ENCODE measurements at regions not wholly inside any gene's neighbourhood (a gene's known extent, or its start where the extent isn't known, plus 50 kb on each side); places are given as distances from the start of the nearest gene placed in this dataset.

DNA sequence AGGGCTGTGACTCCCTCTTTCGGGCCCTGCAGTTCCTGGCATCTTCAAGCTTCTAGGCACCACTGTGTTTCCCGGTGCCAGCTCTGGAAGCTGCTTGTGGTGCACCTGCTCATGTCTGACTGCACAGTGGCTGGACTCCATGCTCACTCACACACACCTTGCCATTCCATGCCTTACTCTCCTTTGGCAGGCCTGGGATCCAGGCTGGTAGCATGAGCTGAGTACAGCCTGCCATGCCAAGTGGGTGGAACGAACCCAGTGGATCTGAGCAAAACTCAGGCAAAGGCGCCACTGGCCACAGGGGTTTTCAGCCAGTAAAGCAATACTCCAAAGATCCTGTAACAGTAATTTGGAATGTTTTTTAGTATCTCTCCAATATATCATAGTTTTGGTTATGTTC is 902.7 kb upstream of the USP15 start:
- no peak for DNase-seq

DNA sequence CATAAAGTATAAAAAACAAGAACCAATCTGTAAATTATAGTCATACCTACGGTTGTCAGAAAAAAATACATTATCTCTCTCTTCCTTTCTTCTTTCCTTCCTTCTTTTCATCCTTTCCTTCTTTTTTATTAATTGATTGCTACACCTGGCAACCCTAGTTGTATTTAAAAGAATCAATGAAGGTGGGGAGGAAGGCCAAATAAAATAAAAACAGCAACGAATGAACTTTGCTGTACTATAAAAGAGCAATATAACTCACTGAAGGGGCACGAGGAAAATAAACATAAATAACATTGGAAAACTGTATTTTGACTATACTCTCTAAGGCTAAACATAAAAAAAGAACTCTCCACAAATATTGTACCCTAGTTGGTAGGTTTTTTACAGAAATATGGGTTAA is 898.2 kb upstream of the USP15 start:
- DNase-seq = no peak

DNA sequence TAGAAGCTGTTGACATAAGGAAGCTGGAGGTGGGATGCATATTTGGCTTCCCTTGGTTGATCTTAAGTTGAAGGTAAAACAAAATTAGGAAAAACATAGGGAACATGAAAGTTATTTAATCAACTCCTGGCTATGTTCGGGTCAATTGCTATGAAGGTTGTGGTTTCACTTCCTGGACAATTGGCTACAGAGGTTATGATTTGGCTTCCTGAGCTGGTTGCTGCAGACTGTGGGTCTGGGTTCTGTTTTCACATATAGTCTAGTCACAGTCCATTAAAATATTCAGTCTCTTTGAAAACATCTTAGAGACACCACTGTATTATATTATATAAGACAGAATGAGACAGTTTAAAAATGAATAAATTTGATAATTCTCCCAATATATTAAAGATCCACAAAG is 895.2 kb upstream of the USP15 start:
- no peak for DNase-seq

DNA sequence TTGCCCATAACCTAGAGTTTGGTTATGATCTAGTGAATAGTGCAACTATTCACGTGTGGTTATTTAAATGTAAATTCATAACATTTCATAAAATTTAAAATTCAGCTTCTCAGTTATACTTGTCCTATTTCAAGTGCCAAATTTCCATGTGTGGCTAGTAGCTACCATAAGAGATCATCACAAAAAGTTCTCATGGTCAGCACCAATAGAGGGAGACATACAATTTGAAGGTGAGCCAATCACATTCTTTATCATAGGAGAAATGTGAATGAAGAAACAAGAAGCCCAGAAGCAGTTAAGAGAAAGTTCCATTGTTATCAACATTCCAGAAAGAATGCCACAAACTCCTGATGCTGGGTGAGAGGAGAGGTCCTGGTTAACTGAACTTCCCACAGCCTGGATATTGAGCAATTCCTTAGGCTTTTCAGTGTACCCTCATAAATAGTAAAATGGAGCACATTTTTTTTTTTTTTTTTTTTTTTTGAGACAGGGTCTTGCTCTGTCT is 892.9 kb upstream of the USP15 start:
- DNase-seq = no peak

DNA sequence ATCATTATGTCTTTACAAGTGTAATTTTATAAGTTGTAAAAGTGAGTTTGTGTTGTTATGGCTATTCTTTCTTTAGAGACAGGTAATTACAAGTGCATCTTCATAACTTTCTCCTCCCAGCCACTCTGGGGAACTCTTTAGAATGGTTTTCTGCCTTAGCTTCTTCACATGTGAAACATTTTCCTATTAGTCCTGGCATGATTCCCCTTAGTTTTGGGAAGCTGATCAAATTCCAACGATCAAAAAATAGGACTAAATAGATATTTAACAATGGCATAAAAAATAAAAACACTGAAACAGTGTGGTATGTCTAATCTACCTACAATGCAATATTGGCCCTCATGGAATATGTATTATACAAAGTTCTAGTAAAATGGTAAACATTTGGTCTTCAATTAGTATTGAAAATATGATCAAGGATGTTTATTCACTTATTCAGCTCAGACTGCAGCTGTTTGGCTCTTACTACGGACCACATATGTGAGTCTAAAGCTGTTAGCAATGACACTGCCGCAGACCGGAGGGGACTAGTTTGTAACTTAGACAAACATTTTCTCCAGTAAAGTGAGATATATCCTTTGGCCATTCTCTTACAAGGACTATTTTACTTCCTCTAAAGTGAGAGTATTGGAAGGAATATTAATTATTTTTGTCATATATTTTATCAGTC is 890.8 kb upstream of the USP15 start:
- no peak for DNase-seq

DNA sequence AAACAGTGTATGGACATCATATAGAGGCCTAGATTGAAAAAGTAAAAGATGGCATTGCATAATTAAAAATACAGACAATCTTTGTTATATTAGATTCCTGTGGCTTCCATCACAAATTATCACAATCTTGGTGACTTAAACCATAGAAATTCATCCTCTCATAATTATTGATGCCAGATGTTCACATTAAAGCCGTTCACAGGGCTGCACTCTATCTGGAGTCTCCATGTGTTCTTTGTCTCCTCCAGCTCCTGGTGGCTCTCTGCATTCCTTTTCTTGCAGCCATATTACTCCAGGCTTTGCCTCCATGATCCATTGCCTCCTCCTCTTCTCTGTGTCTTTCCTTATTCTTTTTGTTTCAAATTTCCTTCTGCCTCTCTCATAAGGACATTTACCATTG is 875.7 kb upstream of the USP15 start:
- peak in 1 of 2 experiments; percentile 34 for DNase-seq

DNA sequence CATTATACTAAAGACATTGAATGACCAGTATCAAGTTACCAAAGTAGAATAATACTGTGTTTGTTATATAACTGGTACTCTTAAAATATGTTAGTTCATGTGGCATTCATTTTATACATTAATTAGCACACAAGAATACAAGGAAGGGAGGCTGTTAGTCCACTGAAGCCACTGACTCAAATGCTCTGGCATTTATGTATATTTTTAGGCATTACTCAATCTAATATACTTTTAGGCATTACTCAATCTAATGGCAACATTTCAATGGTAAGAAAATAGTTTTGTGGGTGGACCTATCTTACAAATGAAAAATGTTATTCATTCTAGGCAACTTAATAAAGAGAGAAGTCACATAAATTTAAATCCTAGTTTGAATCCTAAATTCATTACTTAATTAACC is 874.4 kb upstream of the USP15 start:
- DNase-seq = no peak

DNA sequence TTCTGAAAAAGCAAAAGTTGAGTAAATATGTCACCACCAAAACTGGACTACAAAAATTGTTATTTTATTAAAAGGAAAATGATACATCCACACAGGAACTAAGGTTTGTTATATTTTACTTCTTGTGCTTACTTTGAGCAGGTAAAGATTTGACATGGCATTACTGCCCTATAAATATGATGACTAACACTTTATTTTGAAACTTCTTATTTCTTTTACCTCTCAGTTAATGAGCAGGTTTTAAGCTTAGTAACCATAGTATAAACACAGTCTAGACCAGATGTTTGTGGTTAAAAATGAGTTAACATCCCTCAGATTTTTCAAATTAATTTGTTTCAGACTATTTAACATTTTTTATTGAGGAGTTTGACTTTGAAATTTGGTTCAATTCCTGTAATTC is 862.5 kb upstream of the USP15 start:
- DNase-seq = no peak

DNA sequence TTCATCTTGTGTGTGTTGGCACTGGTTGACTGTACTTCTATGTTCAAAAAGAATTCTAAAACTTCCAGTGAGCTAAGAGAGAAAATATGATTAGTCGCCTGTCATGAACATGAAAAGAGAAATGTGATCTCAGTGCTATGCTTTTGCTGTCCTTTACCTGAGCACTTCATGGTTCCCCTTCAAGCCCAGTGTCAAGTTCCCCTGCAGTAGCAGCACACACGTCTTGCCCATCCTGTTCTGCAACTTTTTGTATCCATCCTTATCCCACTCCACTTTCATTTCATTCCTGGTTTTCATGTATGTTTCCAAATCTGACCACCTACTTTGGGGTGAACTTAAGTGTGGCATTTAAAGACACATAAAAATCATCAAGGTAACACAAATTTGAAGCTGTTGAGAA is 848.0 kb upstream of the USP15 start:
- no peak for DNase-seq

DNA sequence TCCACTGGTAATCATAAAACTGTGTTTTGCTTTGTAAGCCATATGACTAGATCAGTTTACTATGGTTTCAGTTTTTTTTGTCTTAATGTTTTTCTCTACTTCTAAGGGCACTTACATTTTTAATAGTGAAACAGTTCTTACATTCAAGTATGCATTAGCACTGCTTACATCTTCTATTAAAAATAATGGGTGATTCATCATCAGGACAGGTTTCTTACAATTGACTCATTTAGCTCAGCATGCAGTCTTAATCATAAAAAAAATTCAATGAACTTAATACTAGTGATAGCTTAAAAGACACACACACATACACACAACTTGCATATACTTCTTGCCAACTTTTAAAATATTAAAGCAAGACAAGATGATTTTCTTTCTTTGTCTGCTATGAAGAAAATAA is 845.7 kb upstream of the USP15 start:
- DNase-seq = no peak

DNA sequence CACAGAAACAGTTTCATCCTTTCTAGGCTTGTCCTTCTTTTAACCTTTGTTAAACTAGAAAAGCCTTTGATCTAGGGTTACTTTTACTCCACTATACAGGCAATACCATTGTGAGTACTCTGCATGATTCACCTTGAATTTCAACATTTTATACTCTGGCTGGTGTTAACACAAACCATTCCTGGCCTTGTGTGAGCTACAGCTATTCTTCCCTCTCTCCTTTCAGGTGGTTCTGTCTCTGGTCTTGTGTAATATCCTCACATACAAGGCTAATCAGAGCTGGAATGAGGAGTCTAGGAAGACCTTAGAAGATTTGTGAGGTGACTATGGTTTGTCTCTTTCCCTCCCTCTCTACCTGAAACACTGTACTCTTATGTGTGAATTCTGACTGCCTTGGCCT is 837.4 kb upstream of the USP15 start:
- DNase-seq = no peak

DNA sequence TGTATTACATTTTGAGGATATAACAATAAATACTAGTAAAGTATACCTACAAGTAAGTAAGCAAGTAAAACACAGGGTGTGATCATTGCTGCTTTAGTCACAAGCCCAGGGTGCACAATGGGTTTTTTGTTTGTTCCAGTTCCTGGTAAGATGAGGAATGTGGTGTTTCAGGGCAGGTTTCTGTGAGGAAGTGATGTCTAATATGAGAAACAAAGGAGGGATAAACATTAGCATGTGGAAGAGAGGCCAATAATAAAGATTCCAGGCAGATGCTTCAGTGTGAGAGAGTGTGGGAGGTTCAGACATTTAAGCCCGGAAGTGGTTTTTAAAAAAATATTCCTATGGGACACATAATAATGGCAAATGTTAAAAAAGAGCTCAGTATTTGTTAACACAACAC is 808.1 kb upstream of the USP15 start:
- DNase-seq = no peak

DNA sequence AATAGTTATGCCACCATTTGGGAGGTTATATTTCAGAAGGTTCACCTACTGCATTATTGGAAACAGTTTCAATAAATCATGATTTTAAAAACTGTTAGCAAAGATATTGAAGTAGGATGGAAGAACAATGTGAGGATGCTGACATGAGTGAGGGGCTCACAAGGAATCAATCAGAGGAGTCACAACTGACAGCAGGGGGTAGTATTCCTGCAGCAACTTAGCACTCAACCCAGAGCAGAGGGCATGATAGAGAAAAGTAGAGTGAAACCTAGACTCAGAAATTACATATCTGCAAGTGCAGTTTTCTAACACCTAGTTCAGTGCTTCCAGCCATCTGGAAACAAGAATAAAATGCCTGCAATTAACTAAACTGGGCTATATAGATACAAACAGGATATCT is 772.5 kb upstream of the USP15 start:
- DNase-seq = no peak

DNA sequence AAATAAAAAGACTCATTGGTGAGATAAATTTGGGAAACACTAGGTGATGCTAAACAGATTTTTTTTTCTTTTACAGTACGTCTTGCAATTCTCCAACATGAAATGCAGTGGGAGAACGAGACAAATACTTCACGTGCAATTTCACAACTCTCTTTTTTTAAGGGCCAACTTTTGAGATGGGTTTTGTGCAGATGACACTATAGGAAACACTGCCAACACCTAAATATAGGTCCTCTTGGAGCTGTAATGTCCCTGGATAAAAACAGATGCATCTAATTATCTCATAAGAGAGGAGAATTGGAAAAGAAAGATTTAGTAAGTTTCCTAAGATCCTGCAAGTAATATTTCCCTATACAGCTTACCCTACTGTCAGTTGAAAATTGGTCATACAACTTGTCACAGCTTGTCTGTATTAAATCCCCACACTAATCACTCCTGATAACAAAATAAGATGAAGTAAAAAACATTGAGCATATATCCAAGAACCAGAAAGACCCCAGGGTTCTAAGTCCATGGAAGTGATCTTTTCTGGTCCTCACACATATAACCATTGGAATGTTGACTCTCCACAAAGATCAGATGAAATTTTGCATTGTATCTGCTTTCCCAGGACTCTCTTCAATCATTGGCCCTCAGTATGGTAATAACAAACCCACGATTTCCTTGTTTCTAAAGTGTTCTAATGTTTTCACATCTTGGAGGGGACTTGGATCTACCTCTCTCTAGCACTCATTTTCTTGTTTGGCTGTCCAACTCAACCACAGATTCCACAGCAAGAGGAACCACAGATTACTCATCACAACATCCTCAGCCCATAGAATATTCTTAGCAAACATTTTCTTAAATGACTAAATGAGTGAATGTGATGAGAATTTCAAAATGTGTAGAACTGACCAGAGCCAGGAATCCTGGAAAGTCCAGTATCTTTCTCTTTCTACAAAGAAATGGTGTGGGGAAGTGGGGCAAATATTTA is 769.4 kb upstream of the USP15 start:
- DNase-seq = no peak

DNA sequence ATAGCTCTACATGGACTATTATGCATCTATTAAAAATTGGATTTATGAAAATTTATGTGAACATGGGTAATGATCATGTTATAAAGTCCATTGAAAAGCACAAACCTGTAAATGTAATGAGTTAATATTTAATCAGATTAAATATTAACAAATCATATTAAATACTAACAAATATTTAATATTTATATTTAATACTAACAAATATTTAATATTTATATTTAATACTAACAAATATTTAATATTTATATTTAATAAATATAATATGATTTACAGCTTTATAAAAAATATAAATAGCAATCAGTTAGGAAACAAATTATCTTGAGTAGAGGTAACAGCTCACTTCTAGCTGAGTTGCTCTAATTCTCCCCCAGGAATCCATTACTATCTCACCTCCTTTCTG is 758.0 kb upstream of the USP15 start:
- no peak for DNase-seq

DNA sequence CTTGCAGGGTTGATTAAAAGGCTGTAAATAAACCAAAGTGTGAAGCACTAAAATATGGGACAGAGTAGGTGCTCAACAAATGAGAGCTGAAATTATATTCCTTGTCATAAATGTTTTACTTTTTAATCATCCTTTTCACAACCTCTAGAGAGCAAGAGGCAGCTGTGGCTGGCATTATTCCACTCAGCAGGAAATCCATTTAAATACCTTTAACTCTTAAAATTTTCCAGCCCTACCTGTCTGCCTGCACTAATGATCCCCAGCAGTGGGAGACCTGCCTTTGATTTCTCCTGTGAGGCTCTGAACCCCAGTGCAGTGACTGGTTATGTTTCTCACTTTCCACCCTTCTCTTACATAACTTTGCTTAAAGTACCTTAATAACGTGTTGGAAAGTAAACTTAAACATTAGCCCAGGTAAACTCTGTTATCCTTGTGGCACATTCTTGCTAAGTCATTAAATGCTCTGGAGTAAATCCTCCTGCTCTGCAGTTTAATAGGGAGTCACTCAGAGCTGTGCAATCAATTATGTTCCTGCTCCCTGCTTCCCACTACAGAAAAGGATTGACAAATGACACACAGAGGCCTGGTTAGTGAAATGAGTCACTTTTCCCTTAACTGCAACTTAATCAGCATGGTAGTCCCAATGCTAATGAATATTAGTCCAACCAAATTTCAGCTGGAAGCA is 755.7 kb upstream of the USP15 start:
- no peak for DNase-seq

DNA sequence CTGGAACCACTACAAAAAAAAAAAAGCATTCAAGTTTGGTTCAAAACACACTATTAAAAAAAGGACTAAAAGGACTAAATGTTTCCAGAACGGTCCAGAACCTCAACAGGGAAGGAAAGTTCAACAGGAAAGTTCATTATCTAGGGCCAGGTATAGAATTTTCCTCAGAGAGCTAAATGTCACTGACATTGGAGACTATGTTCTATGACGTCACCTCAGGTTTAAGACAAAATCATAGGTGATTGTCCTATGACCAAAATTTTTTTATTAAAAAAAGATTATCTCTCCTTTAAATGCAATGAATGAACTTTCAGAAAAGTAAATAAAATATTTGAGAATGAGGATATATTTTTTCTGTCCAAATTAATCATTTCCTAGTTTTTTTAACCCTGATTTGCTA is 746.7 kb upstream of the USP15 start:
- no peak for DNase-seq

DNA sequence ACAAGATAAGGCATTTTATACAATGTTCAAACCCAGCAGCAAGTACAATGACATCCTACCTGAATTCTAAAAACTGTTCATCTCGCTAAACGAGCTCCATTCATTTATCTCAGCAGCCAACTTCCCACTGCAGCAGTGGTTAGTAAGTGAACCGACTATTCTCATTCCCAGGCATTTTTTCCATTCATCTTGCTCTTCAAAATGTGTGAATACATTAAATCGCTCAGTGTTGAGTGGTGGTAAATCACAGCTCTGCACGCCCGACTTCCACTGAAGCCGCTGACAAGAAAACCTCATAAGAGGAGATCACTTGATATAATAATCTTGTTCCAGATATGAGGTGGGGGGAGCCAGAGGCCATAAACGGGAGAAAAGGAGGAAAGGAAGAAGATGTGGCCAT is 746.2 kb upstream of the USP15 start:
- DNase-seq = no peak

DNA sequence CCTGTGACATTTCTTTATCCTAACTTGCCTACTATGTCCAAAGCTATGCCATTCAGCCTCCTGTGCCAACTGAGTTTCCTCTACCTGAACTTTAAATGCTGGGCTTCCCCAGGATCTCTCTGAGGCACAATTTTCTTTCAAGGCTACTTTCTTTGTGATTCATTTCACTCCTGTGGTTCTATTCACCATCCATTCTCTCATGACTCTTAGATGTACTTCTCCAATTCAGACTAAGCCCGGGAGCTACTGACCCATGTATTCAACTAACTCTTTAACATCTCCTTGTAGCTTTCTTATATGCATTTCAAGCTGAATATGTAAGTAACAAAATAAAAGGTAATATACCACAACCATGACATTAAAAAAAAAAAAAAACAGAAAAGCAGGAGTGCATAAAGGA is 738.9 kb upstream of the USP15 start:
- no peak for DNase-seq

DNA sequence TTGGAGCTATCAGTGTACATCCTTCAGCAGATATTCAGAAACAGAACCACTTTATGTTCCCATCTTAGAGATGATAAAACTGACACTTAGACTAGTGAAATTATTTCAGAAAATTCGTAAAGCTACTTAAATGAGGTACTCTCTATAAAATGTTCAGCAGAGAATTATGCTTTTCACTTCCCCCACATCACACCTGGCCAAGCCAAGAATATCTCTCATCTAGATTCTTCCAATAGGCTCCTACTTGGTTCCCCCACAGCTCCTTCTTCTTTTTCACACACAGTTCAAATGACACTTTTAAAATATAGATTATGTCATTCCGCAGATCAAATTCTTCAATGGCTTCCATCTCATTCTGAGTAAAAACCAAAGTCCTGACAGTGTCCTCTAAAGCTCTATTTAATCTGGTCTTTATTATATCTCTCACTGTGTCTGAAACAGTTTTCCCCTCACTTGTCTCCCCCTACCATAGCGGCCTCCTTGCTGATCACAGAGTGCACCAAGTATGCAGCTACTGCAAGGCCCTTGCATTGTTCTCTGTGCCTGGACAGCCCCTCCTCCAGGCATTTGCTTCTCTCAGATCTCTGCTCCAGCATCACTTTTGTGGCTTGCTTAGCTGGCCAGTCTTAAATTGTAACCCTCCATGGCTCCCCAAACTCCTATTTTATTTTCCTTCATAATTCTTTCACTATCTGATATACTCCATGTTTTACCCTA is 736.8 kb upstream of the USP15 start:
- no peak for DNase-seq

DNA sequence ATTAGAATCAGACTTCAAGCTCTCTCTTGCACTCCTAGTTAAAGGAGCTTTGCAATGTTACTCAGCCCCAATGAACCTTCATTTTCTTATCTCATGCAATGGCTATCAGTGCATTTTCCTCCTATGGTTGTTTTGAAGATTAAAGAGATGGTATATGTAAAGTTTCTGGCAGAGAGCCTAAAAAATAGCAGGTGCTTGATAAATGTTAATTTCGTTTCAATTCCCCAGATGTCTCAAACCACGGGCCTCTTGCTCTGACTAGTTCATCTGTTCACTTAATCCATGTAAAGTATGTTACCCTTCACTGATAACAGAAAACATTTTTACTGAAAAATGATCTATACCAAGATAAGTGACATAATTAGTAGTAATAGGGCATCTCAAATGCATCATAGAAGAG is 735.4 kb upstream of the USP15 start:
- peak; percentile 40 to 91 for DNase-seq

DNA sequence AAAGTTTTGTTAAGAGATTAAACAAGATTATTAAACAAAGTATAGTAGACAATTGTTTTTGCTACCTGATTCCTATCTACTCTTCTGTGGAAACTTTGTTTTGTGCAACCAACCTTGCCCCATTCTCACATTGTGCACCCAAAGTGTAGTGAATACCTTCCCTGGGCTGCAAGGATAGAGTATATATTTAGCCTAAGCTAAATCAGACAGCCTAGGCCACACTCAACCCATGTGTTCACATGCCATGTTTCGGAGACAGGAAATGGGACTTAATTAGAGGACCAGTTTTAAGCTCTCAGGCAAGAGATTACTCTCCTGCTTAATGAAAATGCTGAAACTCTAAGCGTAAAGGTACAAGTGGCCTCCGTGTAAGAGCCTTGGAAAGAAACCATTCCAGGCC is 734.9 kb upstream of the USP15 start:
- peak; percentile 35 to 81 for DNase-seq

DNA sequence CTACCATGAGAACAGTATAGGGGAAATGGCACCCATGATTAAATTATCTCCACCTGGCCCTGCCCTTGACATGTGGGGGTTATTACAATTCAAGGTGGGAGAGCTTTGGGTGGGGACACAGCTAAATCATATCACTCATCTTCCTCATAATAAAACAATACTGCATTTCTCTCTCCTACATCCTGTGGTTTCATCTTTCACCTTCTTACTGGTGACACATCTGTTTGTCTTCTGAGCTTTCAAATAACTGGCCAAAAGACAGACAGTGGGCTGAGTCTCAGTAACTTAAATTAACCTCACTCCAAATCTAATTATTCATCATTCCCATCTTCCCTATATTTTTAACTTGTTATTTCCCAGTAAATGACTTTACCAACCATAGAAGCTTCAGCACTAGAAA is 729.7 kb upstream of the USP15 start:
- DNase-seq = no peak

All from NCI-H524 (cell line).